ENCODE measurements at regions not wholly inside any gene's neighbourhood (a gene's known extent, or its start where the extent isn't known, plus 50 kb on each side); places are given as distances from the start of the nearest gene placed in this dataset.

GRCh38 chr5:175124251-175124813, 319.6 kb downstream of the DRD1 start:
- TF ChIP-seq POLR2A (IDR thresholded peaks at IDR 0.05) (no peak), CTCF (IDR thresholded peaks at IDR 0.05) (no peak)

Data from lower leg skin (tissue), 3 donors.